ENCODE measurements at regions not wholly inside any gene's neighbourhood (a gene's known extent, or its start where the extent isn't known, plus 50 kb on each side); places are given as distances from the start of the nearest gene placed in this dataset.

GRCh38 chr1:199015799-199016198 is 377.0 kb downstream of the PTPRC start:
- H3K27me3 ChIP-seq (ENCODE audit: insufficient read depth, poor library complexity, severe bottlenecking): no peaks in the 10 kb centered on the region
- TF ChIP-seq SPI1 (IDR thresholded peaks at IDR 0.05; ENCODE audit: borderline replicate concordance, low read depth) (no peak), REST (IDR thresholded peaks at IDR 0.05; ENCODE audit: insufficient replicate concordance, low read depth) (no peak), CTCF (IDR thresholded peaks at IDR 0.05; ENCODE audit: insufficient read depth, low read length) (no peak), POLR2AphosphoS5 (IDR thresholded peaks at IDR 0.05; ENCODE audit: low read depth) (no peak), GABPA (IDR thresholded peaks at IDR 0.05; ENCODE audit: low read depth) (no peak)
- H3K4me3 ChIP-seq (replicated peaks; ENCODE audit: insufficient read depth, low read length): no peak overlapping the region
- no peak for DNase-seq (ENCODE audit: low read depth in 1 of 2, low spot score in 1 of 2)
- no peak overlapping the region for H3K27ac ChIP-seq (replicated peaks)

- TF ChIP-seq POLR2AphosphoS5 (IDR thresholded peaks at IDR 0.05; ENCODE audit: low read depth) (peak; percentile 20; the same call in 1 of the 2 replicates), CTCF (IDR thresholded peaks at IDR 0.05; ENCODE audit: insufficient read depth, low read length) (no peak)
- Histone ChIP-seq H3K27ac (replicated peaks) (peak overlapping the region; percentile 89), H3K27me3 (ENCODE audit: insufficient read depth, poor library complexity, severe bottlenecking) (no peaks in the 10 kb centered on the region), H3K4me3 (replicated peaks; ENCODE audit: insufficient read depth, low read length) (no peak overlapping the region)
- DNase-seq (ENCODE audit: low read depth in 1 of 2, low spot score in 1 of 2): no peak
Observed at GRCh38 chr1:199018471-199019135, 379.8 kb downstream of the PTPRC start.

- no peak overlapping the region for H3K4me3 ChIP-seq (replicated peaks; ENCODE audit: insufficient read depth, low read length)
- peak in 1 of 2 experiments; percentile 49 for DNase-seq (ENCODE audit: low read depth in 1 of 2, low spot score in 1 of 2)
- H3K27ac ChIP-seq (replicated peaks): peak overlapping the region; percentile 89
- TF ChIP-seq GABPA (IDR thresholded peaks at IDR 0.05; ENCODE audit: low read depth) (no peak), REST (IDR thresholded peaks at IDR 0.05; ENCODE audit: insufficient replicate concordance, low read depth) (peak; percentile 22)
- no peaks in the 10 kb centered on the region for H3K27me3 ChIP-seq (ENCODE audit: insufficient read depth, poor library complexity, severe bottlenecking)
Observed at GRCh38 chr1:199020051-199020450, 381.2 kb downstream of the PTPRC start.

GRCh38 chr1:199020904-199021303 is 382.1 kb downstream of the PTPRC start:
- TF ChIP-seq POLR2AphosphoS5 (IDR thresholded peaks at IDR 0.05; ENCODE audit: low read depth) (peak; percentile 93), REST (IDR thresholded peaks at IDR 0.05; ENCODE audit: insufficient replicate concordance, low read depth) (no peak), SPI1 (IDR thresholded peaks at IDR 0.05; ENCODE audit: borderline replicate concordance, low read depth) (peak; percentile 84; the same call in 1 of the 2 replicates), CTCF (IDR thresholded peaks at IDR 0.05; ENCODE audit: insufficient read depth, low read length) (no peak), GABPA (IDR thresholded peaks at IDR 0.05; ENCODE audit: low read depth) (no peak)
- Histone ChIP-seq H3K27ac (replicated peaks) (peak overlapping the region; percentile 89), H3K4me3 (replicated peaks; ENCODE audit: insufficient read depth, low read length) (no peak overlapping the region), H3K27me3 (ENCODE audit: insufficient read depth, poor library complexity, severe bottlenecking) (no peaks in the 10 kb centered on the region)
- peak; percentile 29 to 89 for DNase-seq (ENCODE audit: low read depth in 1 of 2, low spot score in 1 of 2)

Data from HL-60 (cell line).